IMR-90 (cell line): ENCODE measurements at regions not wholly inside any gene's neighbourhood (a gene's known extent, or its start where the extent isn't known, plus 50 kb on each side); places are given as distances from the start of the nearest gene placed in this dataset.

Source experiments
- BHLHE40 ChIP-seq: fragments of 150-350 bp; IDR thresholded peaks from 2 replicates; pipeline ENCODE4 v1.6.1; 2016; ENCODE audit warnings: mild to moderate bottlenecking, low read depth, low read length
- ELK1 ChIP-seq: fragments of 150-350 bp; IDR thresholded peaks from 2 replicates; pipeline ENCODE4 v1.6.1; 2016; ENCODE audit warnings: low read depth, mild to moderate bottlenecking, low read length, moderate library complexity, borderline replicate concordance
- MAFK ChIP-seq: IDR thresholded peaks from 2 replicates; pipeline ENCODE4 v1.6.1; 2012; ENCODE audit warnings: low read depth, low read length, improper control_type of control experiment
- MAZ ChIP-seq: IDR thresholded peaks from 2 replicates; pipeline ENCODE4 v1.6.1; 2012; ENCODE audit warnings: low read depth, mild to moderate bottlenecking, low read length, improper control_type of control experiment, moderate library complexity, borderline replicate concordance
- POLR2A ChIP-seq: IDR thresholded peaks from 2 replicates; pipeline ENCODE4 v1.6.1; 2012; ENCODE audit warnings: mild to moderate bottlenecking, low read depth, low read length
- RAD21 ChIP-seq: IDR thresholded peaks from 2 replicates; pipeline ENCODE4 v1.6.1; 2012; ENCODE audit warnings: low read length, improper control_type of control experiment
- RCOR1 ChIP-seq: IDR thresholded peaks from 2 replicates; pipeline ENCODE4 v1.6.1; 2012; ENCODE audit warnings: mild to moderate bottlenecking, low read length, improper control_type of control experiment; ENCODE audit not compliant: insufficient replicate concordance
- TF ChIP-seq, protein P1 (sequence below): conservative IDR thresholded peaks from 2 replicates; pipeline ENCODE4 v1.5.1; 2012; ENCODE audit warnings: mild to moderate bottlenecking, low read depth, low read length, improper control_type of control experiment

GRCh38 chr15:39287322-39288195, 293.3 kb upstream of the THBS1 start:
- TF ChIP-seq RAD21 (no peak), RCOR1 (no peak), POLR2A (no peak), BHLHE40 (no peak), MAFK (no peak), MAZ (no peak), ELK1 (no peak)
- TF ChIP-seq, protein P1, sequence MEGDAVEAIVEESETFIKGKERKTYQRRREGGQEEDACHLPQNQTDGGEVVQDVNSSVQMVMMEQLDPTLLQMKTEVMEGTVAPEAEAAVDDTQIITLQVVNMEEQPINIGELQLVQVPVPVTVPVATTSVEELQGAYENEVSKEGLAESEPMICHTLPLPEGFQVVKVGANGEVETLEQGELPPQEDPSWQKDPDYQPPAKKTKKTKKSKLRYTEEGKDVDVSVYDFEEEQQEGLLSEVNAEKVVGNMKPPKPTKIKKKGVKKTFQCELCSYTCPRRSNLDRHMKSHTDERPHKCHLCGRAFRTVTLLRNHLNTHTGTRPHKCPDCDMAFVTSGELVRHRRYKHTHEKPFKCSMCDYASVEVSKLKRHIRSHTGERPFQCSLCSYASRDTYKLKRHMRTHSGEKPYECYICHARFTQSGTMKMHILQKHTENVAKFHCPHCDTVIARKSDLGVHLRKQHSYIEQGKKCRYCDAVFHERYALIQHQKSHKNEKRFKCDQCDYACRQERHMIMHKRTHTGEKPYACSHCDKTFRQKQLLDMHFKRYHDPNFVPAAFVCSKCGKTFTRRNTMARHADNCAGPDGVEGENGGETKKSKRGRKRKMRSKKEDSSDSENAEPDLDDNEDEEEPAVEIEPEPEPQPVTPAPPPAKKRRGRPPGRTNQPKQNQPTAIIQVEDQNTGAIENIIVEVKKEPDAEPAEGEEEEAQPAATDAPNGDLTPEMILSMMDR = no peak
